SK-N-SH (cell line): ENCODE measurements at regions not wholly inside any gene's neighbourhood (a gene's known extent, or its start where the extent isn't known, plus 50 kb on each side); places are given as distances from the start of the nearest gene placed in this dataset.

Source experiments
- CTCF ChIA-PET: fragments of 300-600, 350-600 bp; formaldehyde crosslinking; extraction: SDS; loops from one replicate; lab custom pipeline; 2021; lab: Yijun Ruan, JAX
- POLR2A ChIA-PET: fragments of 350-600 bp; sonication (Branson Sonifier 250); formaldehyde crosslinking; extraction: SDS; loops from one replicate; lab custom pipeline; 2020; ENCODE audit warnings: antibody characterized with exemption, inconsistent platforms; lab: Yijun Ruan, JAX
- DNase-seq: peaks from one replicate; pipeline ENCODE4 v3.0.0; 2012
- H2AFZ ChIP-seq: fragments of 200-600 bp; sonication (generic); 2 replicates; pipeline ENCODE4 v1.8.1; 2016; ENCODE audit warnings: antibody characterized with exemption, mild to moderate bottlenecking, low read depth
- H3F3A ChIP-seq: fragments of 200-600 bp; sonication (generic); replicated peaks from 2 replicates; pipeline ENCODE3; 2016; ENCODE audit warnings: antibody characterized with exemption, mild to moderate bottlenecking; ENCODE audit not compliant: insufficient read depth
- H3K27ac ChIP-seq, 2 experiments: fragments of 200-500 bp in 1 of 2; fragments of 200-600 bp in 1 of 2; sonication (Bioruptor generic) in 1 of 2; sonication (generic), shearing (Covaris generic) in 1 of 2; 2 replicates each; pipeline versions ENCODE4 v1.5.1 to v1.6.1; 2014 to 2016; ENCODE audit warnings: low read depth in 2 of 2, inconsistent platforms in 1 of 2, low read length in 1 of 2, mild to moderate bottlenecking in 1 of 2, mixed read lengths in 1 of 2
- H3K27me3 ChIP-seq: fragments of 200-600 bp; sonication (generic), shearing (Covaris generic); 2 replicates; pipeline ENCODE4 v1.6.1; 2016; ENCODE audit warnings: mixed run types; ENCODE audit not compliant: insufficient read depth
- H3K36me3 ChIP-seq, 2 experiments: fragments of 200-500 bp in 1 of 2; fragments of 200-600 bp in 1 of 2; sonication (Bioruptor generic) in 1 of 2; sonication (generic) in 1 of 2; replicated peaks in 1 of 2; 2 replicates each; pipeline versions ENCODE3 to v1.5.1; 2014 to 2016; ENCODE audit warnings: low read length in 1 of 2, mild to moderate bottlenecking in 1 of 2; ENCODE audit not compliant: insufficient read depth in 2 of 2, control insufficient read depth in 1 of 2
- H3K4me1 ChIP-seq, 2 experiments: fragments of 200-500 bp in 1 of 2; fragments of 200-600 bp in 1 of 2; sonication (Bioruptor generic) in 1 of 2; sonication (generic), shearing (Covaris generic) in 1 of 2; 2 replicates each; pipeline versions ENCODE4 v1.5.1 to v1.6.1; 2014 to 2016; ENCODE audit warnings: low read depth in 1 of 2, low read length in 1 of 2, mixed run types in 1 of 2; ENCODE audit not compliant: insufficient read depth in 2 of 2, control insufficient read depth in 1 of 2
- H3K4me2 ChIP-seq: fragments of 200-600 bp; sonication (generic), shearing (Covaris generic); 2 replicates; pipeline ENCODE4 v1.6.1; 2017; ENCODE audit warnings: mixed run types
- H3K4me3 ChIP-seq, 2 experiments: fragments of 200-500 bp in 1 of 2; fragments of 200-600 bp in 1 of 2; sonication (Bioruptor generic) in 1 of 2; sonication (generic), shearing (Covaris generic) in 1 of 2; 2 replicates each; pipeline versions ENCODE4 v1.5.1 to v1.8.1; 2014 to 2016; ENCODE audit warnings: low read depth in 2 of 2, inconsistent platforms in 1 of 2, low read length in 1 of 2, mild to moderate bottlenecking in 1 of 2, mixed read lengths in 1 of 2, moderate library complexity in 1 of 2
- H3K79me2 ChIP-seq: fragments of 200-600 bp; sonication (generic); 2 replicates; pipeline ENCODE4 v1.8.1; 2017; ENCODE audit warnings: mild to moderate bottlenecking; ENCODE audit not compliant: insufficient read depth
- H3K9ac ChIP-seq: fragments of 200-600 bp; sonication (generic); 2 replicates; pipeline ENCODE4 v1.6.1; 2017; ENCODE audit warnings: mixed run types
- H3K9me2 ChIP-seq: fragments of 200-600 bp; sonication (generic); 2 replicates; pipeline ENCODE4 v1.6.1; 2017; ENCODE audit warnings: mixed run types
- H3K9me3 ChIP-seq: fragments of 200-600 bp; sonication (generic); 2 replicates; pipeline ENCODE4 v1.6.1; 2017; ENCODE audit warnings: mixed run types, mild to moderate bottlenecking, moderate library complexity
- H4K20me1 ChIP-seq: fragments of 200-600 bp; sonication (generic); 2 replicates; pipeline ENCODE4 v1.6.1; 2017; ENCODE audit warnings: mild to moderate bottlenecking, mixed run types; ENCODE audit not compliant: insufficient read depth
- CHD2 ChIP-seq: fragments of 150-350 bp; IDR thresholded peaks from 2 replicates; pipeline ENCODE4 v1.6.1; 2018; ENCODE audit warnings: low read length; ENCODE audit not compliant: partially characterized antibody
- CTCF ChIP-seq: fragments of 200-600 bp; sonication (generic); IDR thresholded peaks from 2 replicates; pipeline ENCODE4 v1.6.1; 2017; ENCODE audit warnings: antibody characterized with exemption, mild to moderate bottlenecking, moderate library complexity
- EZH2phosphoT487 ChIP-seq: fragments of 200-600 bp; sonication (generic); IDR thresholded peaks from 2 replicates; pipeline ENCODE4 v1.6.1; 2017; ENCODE audit warnings: low read depth, mixed run types, mild to moderate bottlenecking, antibody characterized with exemption, moderate library complexity, borderline replicate concordance
- FOSL2 ChIP-seq: IDR thresholded peaks from 2 replicates; pipeline ENCODE4 v1.4.0; 2012; ENCODE audit warnings: low read depth, mild to moderate bottlenecking, moderate library complexity, borderline replicate concordance
- FOXJ3 ChIP-seq: sonication (generic); formaldehyde crosslinking; IDR thresholded peaks from 2 replicates; pipeline ENCODE4 v1.5.1; 2020; ENCODE audit warnings: mild to moderate bottlenecking, missing genetic modification reagents
- FOXM1 ChIP-seq: IDR thresholded peaks from 2 replicates; pipeline ENCODE4 v1.4.0; 2012; ENCODE audit warnings: low read depth, mild to moderate bottlenecking
- IRF3 ChIP-seq: fragments of 150-350 bp; IDR thresholded peaks from 2 replicates; pipeline ENCODE4 v1.6.1; 2016; ENCODE audit warnings: mild to moderate bottlenecking, low read depth, low read length
- MEF2A ChIP-seq: IDR thresholded peaks from 2 replicates; pipeline ENCODE4 v1.4.0; 2012; ENCODE audit warnings: low read depth, borderline replicate concordance
- MXI1 ChIP-seq: IDR thresholded peaks from 2 replicates; pipeline ENCODE4 v1.6.1; 2012; ENCODE audit warnings: mild to moderate bottlenecking, low read depth, low read length, improper control_type of control experiment
- POLR2AphosphoS5 ChIP-seq: IDR thresholded peaks from 2 replicates; pipeline ENCODE4 v1.6.1; 2012; ENCODE audit warnings: low read depth, low read length
- REST ChIP-seq: IDR thresholded peaks from 2 replicates; pipeline ENCODE4 v1.6.1; 2012; ENCODE audit warnings: mild to moderate bottlenecking, low read depth, low read length, moderate library complexity
- RFX5 ChIP-seq: IDR thresholded peaks from 2 replicates; pipeline ENCODE4 v1.6.1; 2012; ENCODE audit warnings: mild to moderate bottlenecking, improper control_type of control experiment, low read length
- RXRA ChIP-seq: IDR thresholded peaks from 2 replicates; pipeline ENCODE4 v1.4.0; 2012; ENCODE audit warnings: low read depth, mild to moderate bottlenecking, borderline replicate concordance
- SIN3A ChIP-seq: IDR thresholded peaks from 2 replicates; pipeline ENCODE4 v1.6.1; 2012; ENCODE audit warnings: low read depth, mild to moderate bottlenecking, low read length, moderate library complexity, borderline replicate concordance
- SMC3 ChIP-seq: IDR thresholded peaks from 2 replicates; pipeline ENCODE4 v1.6.1; 2012; ENCODE audit warnings: low read depth, low read length, improper control_type of control experiment
- YY1 ChIP-seq: IDR thresholded peaks from 2 replicates; pipeline ENCODE4 v1.4.0; 2012; ENCODE audit warnings: low read depth, mild to moderate bottlenecking
- WGBS: methylation state at CpG from one replicate; pipeline ENCODE4 v1.1.6; 2017; ENCODE audit warnings: low lambda C conversion rate; 5-methylcytosine and 5-hydroxymethylcytosine counted together
- TF ChIP-seq, protein P1 (sequence below): IDR thresholded peaks from 2 replicates; pipeline ENCODE4 v1.4.0; 2012; ENCODE audit warnings: low read depth, borderline replicate concordance
- TF ChIP-seq, protein P2 (sequence below): IDR thresholded peaks from 2 replicates; pipeline ENCODE4 v1.4.0; 2012; ENCODE audit warnings: low read depth

DNA sequence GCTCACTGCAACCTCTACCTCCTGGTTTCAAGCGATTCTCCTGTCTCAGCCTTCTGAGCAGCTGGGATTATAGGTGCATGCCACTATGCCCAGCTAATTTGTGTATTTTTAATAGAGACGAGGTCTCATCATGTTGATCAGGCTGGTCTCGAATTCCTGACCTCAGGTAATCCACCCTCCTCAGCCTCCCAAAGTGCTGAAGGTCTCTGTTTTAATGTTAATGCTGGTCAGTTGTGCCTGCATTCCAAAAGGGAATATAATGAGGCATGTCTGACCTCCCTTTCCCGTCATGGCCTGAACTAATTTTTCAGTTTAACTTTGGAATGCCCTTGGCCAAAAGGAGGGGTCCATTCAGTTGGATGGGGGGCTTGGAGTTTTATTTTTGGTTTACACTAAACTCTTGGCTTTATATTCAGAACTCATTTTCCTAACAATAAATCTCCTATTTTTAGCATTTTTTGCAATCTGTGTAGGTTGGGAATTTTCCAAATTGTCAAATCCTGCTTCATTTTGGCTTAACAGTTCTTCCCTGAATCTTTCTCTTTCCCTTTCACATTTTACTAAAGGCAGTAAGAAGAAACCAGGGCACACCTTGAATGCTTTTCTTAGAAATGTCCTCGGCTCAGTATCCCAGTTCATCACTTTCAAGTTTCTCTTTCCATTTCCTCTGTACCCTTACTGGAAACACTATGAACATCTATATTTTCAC lies 1175.5 kb downstream of the MAT2B start (continued):
- TF ChIP-seq RXRA = no peak
- TF ChIP-seq FOXM1 = no peak
- no peak for TF ChIP-seq MEF2A

DNA sequence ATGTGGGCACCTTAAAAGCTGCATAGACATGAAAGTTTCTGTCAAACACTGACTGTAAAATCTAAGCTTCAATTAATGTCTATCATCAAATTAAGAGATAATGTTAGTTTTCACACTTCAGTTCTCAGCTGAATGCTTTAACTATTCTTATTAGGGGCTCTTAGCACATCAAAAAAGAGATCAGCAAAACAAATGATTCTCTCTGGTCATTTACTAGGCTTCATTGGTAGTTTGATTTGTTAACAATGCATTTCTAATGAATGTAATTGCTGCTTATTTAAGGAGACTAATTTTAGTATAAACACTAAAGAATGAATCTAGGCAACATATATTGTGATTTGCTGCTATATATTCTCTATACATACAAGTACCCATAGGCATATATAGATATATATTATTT lies 1182.0 kb downstream of the MAT2B start:
- H3K36me3 ChIP-seq = no peaks in the 10 kb centered on the region
- H3K27me3 ChIP-seq = no peaks in the 10 kb centered on the region
- H3K9ac ChIP-seq = no peak overlapping the region
- CTCF ChIA-PET = no interaction called here
- H4K20me1 ChIP-seq = no peaks in the 10 kb centered on the region
- no peak for TF ChIP-seq MXI1
- no peak for TF ChIP-seq YY1
- TF ChIP-seq RXRA = no peak
- no peak for TF ChIP-seq FOXM1
- TF ChIP-seq FOSL2 = no peak
- TF ChIP-seq POLR2AphosphoS5 = no peak
- TF ChIP-seq CTCF = no peak
- TF ChIP-seq, protein P1, sequence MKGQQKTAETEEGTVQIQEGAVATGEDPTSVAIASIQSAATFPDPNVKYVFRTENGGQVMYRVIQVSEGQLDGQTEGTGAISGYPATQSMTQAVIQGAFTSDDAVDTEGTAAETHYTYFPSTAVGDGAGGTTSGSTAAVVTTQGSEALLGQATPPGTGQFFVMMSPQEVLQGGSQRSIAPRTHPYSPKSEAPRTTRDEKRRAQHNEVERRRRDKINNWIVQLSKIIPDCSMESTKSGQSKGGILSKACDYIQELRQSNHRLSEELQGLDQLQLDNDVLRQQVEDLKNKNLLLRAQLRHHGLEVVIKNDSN = no peak
- no peak overlapping the region for H3K4me2 ChIP-seq
- H3F3A ChIP-seq = no peaks in the 10 kb centered on the region
- no peaks in the 10 kb centered on the region for H3K4me1 ChIP-seq
- DNase-seq = no peak
- H3K27ac ChIP-seq = no peak overlapping the region
- H3K9me3 ChIP-seq = no peaks in the 10 kb centered on the region
- no peaks in the 10 kb centered on the region for H3K79me2 ChIP-seq
- POLR2A ChIA-PET = no interaction called here
- H3K4me3 ChIP-seq = no peak overlapping the region
- H3K9me2 ChIP-seq = no peaks in the 10 kb centered on the region
- H2AFZ ChIP-seq = no peak overlapping the region

- no peaks in the 10 kb centered on the region for H3K9me3 ChIP-seq
- H2AFZ ChIP-seq = no peak overlapping the region
- WGBS = 44% methylated on average over 2 of the region's 2 CpGs
- ChIA-PET CTCF (no interaction called here), POLR2A (no interaction called here)
- H3F3A ChIP-seq = no peaks in the 10 kb centered on the region
- no peaks in the 10 kb centered on the region for H3K27me3 ChIP-seq
- H3K4me2 ChIP-seq = no peak overlapping the region
- H3K4me3 ChIP-seq = no peak overlapping the region
- H3K9ac ChIP-seq = no peak overlapping the region
- no peaks in the 10 kb centered on the region for H4K20me1 ChIP-seq
- no peaks in the 10 kb centered on the region for H3K4me1 ChIP-seq
- no peak for DNase-seq
- no peaks in the 10 kb centered on the region for H3K36me3 ChIP-seq
- no peak overlapping the region for H3K27ac ChIP-seq
- no peak for TF ChIP-seq CHD2
- no peak for TF ChIP-seq REST
- no peak for TF ChIP-seq SMC3
- no peak for TF ChIP-seq SIN3A
- TF ChIP-seq RFX5 = no peak
- no peak for TF ChIP-seq IRF3
- TF ChIP-seq, protein P2, sequence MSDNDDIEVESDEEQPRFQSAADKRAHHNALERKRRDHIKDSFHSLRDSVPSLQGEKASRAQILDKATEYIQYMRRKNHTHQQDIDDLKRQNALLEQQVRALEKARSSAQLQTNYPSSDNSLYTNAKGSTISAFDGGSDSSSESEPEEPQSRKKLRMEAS = no peak
- no peak for TF ChIP-seq FOXJ3 (CRISPR knock-in tag)
- no peak for TF ChIP-seq FOXM1
- no peak for TF ChIP-seq POLR2AphosphoS5
- TF ChIP-seq YY1 = no peak
- TF ChIP-seq FOSL2 = no peak
- TF ChIP-seq EZH2phosphoT487 = no peak
- no peaks in the 10 kb centered on the region for H3K9me2 ChIP-seq
- no peaks in the 10 kb centered on the region for H3K79me2 ChIP-seq
Measured at GRCh38 chr5:164688437-164688836, 1183.0 kb downstream of the MAT2B start.
